ENCODE measurements at regions not wholly inside any gene's neighbourhood (a gene's known extent, or its start where the extent isn't known, plus 50 kb on each side); places are given as distances from the start of the nearest gene placed in this dataset.

GRCh38 chr12:81949416-81949815, 190.3 kb upstream of the PPFIA2 start:
- TF ChIP-seq GABPA (IDR thresholded peaks at IDR 0.05; ENCODE audit: low read depth) (no peak), POLR2AphosphoS5 (IDR thresholded peaks at IDR 0.05; ENCODE audit: low read depth, low read length) (no peak), CTCF (IDR thresholded peaks at IDR 0.05) (no peak), JUND (IDR thresholded peaks at IDR 0.05) (no peak), USF2 (IDR thresholded peaks at IDR 0.05; ENCODE audit: borderline replicate concordance, low read depth, low read length) (no peak), TCF12 (IDR thresholded peaks at IDR 0.05) (no peak), RAD21 (IDR thresholded peaks at IDR 0.05; ENCODE audit: low read length) (no peak)
